ENCODE measurements at regions not wholly inside any gene's neighbourhood (a gene's known extent, or its start where the extent isn't known, plus 50 kb on each side); places are given as distances from the start of the nearest gene placed in this dataset.

GRCh38 chr18:55786651-55787272 lies 198.8 kb upstream of the TCF4 start:
- no peak overlapping the region for H3T11ph ChIP-seq (ENCODE audit: low read length)
- no peaks in the 10 kb centered on the region for H3K79me1 ChIP-seq (ENCODE audit: insufficient read depth, low read depth, low read length, poor library complexity, severe bottlenecking)
- no peak overlapping the region for H3K18ac ChIP-seq (ENCODE audit: insufficient read length, low read depth, low read length)
- no peak overlapping the region for H2AK5ac ChIP-seq (ENCODE audit: insufficient read length, low read length)
- no peak overlapping the region for H3K27ac ChIP-seq (ENCODE audit: insufficient read length, low read depth, low read length)
- DNase-seq: no peak
- H3K23ac ChIP-seq (ENCODE audit: insufficient read length, low read depth, low read length): no peak overlapping the region
- no peaks in the 10 kb centered on the region for H3K79me2 ChIP-seq (ENCODE audit: insufficient read depth, low read length)
- no peak overlapping the region for H2BK120ac ChIP-seq (ENCODE audit: low read depth, low read length, poor library complexity, severe bottlenecking)
- no peak overlapping the region for H2BK12ac ChIP-seq (ENCODE audit: insufficient read length, low read depth, low read length)
- no peak overlapping the region; the same call in 1 of the 2 replicates for H3K14ac ChIP-seq (ENCODE audit: insufficient read depth, low read length)
- no peak overlapping the region for H2BK20ac ChIP-seq (ENCODE audit: low read depth, low read length, poor library complexity, severe bottlenecking)
- no peak overlapping the region for H2BK15ac ChIP-seq (ENCODE audit: low read depth, low read length)
- no peak overlapping the region for H3K4ac ChIP-seq (ENCODE audit: low read depth, low read length)
- H4K5ac ChIP-seq (ENCODE audit: insufficient read length, low read depth, low read length): no peak overlapping the region
- Mint-ChIP-seq H3K27me3 (ENCODE audit: low read depth) (no peaks in the 10 kb centered on the region), H3K27ac (no peak overlapping the region; a peak in 1 of 7 replicates), H3K36me3 (ENCODE audit: insufficient read depth in 1 of 3, low read depth in 3 of 3) (peaks cover 7 to 17% (median 15%) of the 10 kb centered on the region in 3 experiments), H3K4me3 (no peak overlapping the region), H3K9me3 (peaks cover 7 to 8% of the 10 kb centered on the region in 2 experiments; a peak in 4 of 5 replicates), H3K4me1 (peaks cover 6 to 13% of the 10 kb centered on the region in 2 experiments)
- no CpG with 5 or more reads among the region's 2 CpGs for WGBS (ENCODE audit: extremely low coverage, insufficient read length, low lambda C conversion rate)
- no peaks in the 10 kb centered on the region for H4K20me1 ChIP-seq (ENCODE audit: control insufficient read depth, insufficient read depth, insufficient read length)
- peaks cover 11% of the 10 kb centered on the region for H3K9me3 ChIP-seq (ENCODE audit: control insufficient read depth, low read depth, low read length)
- TF ChIP-seq, protein P1, sequence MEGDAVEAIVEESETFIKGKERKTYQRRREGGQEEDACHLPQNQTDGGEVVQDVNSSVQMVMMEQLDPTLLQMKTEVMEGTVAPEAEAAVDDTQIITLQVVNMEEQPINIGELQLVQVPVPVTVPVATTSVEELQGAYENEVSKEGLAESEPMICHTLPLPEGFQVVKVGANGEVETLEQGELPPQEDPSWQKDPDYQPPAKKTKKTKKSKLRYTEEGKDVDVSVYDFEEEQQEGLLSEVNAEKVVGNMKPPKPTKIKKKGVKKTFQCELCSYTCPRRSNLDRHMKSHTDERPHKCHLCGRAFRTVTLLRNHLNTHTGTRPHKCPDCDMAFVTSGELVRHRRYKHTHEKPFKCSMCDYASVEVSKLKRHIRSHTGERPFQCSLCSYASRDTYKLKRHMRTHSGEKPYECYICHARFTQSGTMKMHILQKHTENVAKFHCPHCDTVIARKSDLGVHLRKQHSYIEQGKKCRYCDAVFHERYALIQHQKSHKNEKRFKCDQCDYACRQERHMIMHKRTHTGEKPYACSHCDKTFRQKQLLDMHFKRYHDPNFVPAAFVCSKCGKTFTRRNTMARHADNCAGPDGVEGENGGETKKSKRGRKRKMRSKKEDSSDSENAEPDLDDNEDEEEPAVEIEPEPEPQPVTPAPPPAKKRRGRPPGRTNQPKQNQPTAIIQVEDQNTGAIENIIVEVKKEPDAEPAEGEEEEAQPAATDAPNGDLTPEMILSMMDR (conservative IDR thresholded peaks at IDR 0.05): no peak
- no peak overlapping the region for H3K4me2 ChIP-seq (ENCODE audit: insufficient read depth, insufficient read length, low read length)
- H2BK5ac ChIP-seq (ENCODE audit: insufficient read length, low read length): no peak overlapping the region
- no peaks in the 10 kb centered on the region for H3K27me3 ChIP-seq (ENCODE audit: insufficient read depth, low read length)
- no peak overlapping the region for H4K8ac ChIP-seq (replicated peaks; ENCODE audit: insufficient read length, low read depth, low read length)
- no peak overlapping the region for H4K91ac ChIP-seq (ENCODE audit: insufficient read length, low read depth, low read length)
- H3K9ac ChIP-seq (ENCODE audit: extremely low read depth, insufficient read length, low read length): no peak overlapping the region
- H3K56ac ChIP-seq (ENCODE audit: insufficient read length, low read depth, low read length): no peak overlapping the region
- H3K23me2 ChIP-seq (ENCODE audit: insufficient read length, low read depth, low read length, poor library complexity, severe bottlenecking): no peaks in the 10 kb centered on the region
- no peak overlapping the region for H2AFZ ChIP-seq (ENCODE audit: low read length)
- H3K4me1 ChIP-seq (ENCODE audit: insufficient read depth, low read length): no peaks in the 10 kb centered on the region
